ENCODE measurements at regions not wholly inside any gene's neighbourhood (a gene's known extent, or its start where the extent isn't known, plus 50 kb on each side); places are given as distances from the start of the nearest gene placed in this dataset.
"Not testable (repeated sequence)": the region's sequence is repeated elsewhere in the genome, so short reads cannot be mapped to it uniquely, and the experiment has no call there.

- H2AFZ ChIP-seq: no peak overlapping the region
These were observed 1481.5 kb downstream of the OTOL1 start for GRCh38 chr3:162978136-162978535.

GRCh38 chr3:162984746-162985145 lies 1488.1 kb downstream of the OTOL1 start:
- no peaks in the 10 kb centered on the region for H3K79me2 ChIP-seq
- H3K4me2 ChIP-seq (ENCODE audit: low read length): no peak overlapping the region
- H3K9me3 ChIP-seq (ENCODE audit: control insufficient read depth, low read length): no peaks in the 10 kb centered on the region
- H3K4me3 ChIP-seq (ENCODE audit: low read depth, low read length): no peak overlapping the region
- H3K27ac ChIP-seq: no peak overlapping the region
- H2AFZ ChIP-seq: no peak overlapping the region
- no peaks in the 10 kb centered on the region for H3K27me3 ChIP-seq (ENCODE audit: control insufficient read depth, insufficient read depth, low read length)
- H3K9ac ChIP-seq: no peak overlapping the region
- TF ChIP-seq CTCF (IDR thresholded peaks at IDR 0.05): no peak
- no peaks in the 10 kb centered on the region for H3K4me1 ChIP-seq
- no peaks in the 10 kb centered on the region for H3K36me3 ChIP-seq (ENCODE audit: control insufficient read depth, insufficient read depth, low read length)

More at GRCh38 chr3:162978136-162978535, 1481.5 kb downstream of the OTOL1 start:
- TF ChIP-seq CTCF (IDR thresholded peaks at IDR 0.05): no peak
- Histone ChIP-seq H3K27ac (no peak overlapping the region), H3K4me2 (ENCODE audit: low read length) (no peak overlapping the region), H3K9ac (no peak overlapping the region), H3K9me3 (ENCODE audit: control insufficient read depth, low read length) (no peaks in the 10 kb centered on the region), H3K4me1 (no peaks in the 10 kb centered on the region), H3K36me3 (ENCODE audit: control insufficient read depth, insufficient read depth, low read length) (no peaks in the 10 kb centered on the region), H3K79me2 (no peaks in the 10 kb centered on the region), H3K4me3 (ENCODE audit: low read depth, low read length) (no peak overlapping the region), H3K27me3 (ENCODE audit: control insufficient read depth, insufficient read depth, low read length) (no peaks in the 10 kb centered on the region)

GRCh38 chr3:162987085-162987794 lies 1490.6 kb downstream of the OTOL1 start:
- not testable (repeated sequence) for H2AFZ ChIP-seq; H3K27me3 ChIP-seq (ENCODE audit: control insufficient read depth, insufficient read depth, low read length); H3K4me1 ChIP-seq; H3K4me2 ChIP-seq (ENCODE audit: low read length); H3K79me2 ChIP-seq; H3K4me3 ChIP-seq (ENCODE audit: low read depth, low read length); H3K27ac ChIP-seq; H3K36me3 ChIP-seq (ENCODE audit: control insufficient read depth, insufficient read depth, low read length); H3K9ac ChIP-seq; H3K9me3 ChIP-seq (ENCODE audit: control insufficient read depth, low read length)

GRCh38 chr3:162992741-162993140 lies 1496.1 kb downstream of the OTOL1 start:
- H3K4me3 ChIP-seq (ENCODE audit: low read depth, low read length): no peak overlapping the region
- H3K27ac ChIP-seq: no peak overlapping the region
- no peak for TF ChIP-seq CTCF (IDR thresholded peaks at IDR 0.05)
- H3K4me2 ChIP-seq (ENCODE audit: low read length): no peak overlapping the region
- no peak overlapping the region for H3K9ac ChIP-seq
- H3K79me2 ChIP-seq: no peaks in the 10 kb centered on the region
- no peaks in the 10 kb centered on the region for H3K9me3 ChIP-seq (ENCODE audit: control insufficient read depth, low read length)
- H3K36me3 ChIP-seq (ENCODE audit: control insufficient read depth, insufficient read depth, low read length): no peaks in the 10 kb centered on the region
- no peaks in the 10 kb centered on the region for H3K4me1 ChIP-seq
- H3K27me3 ChIP-seq (ENCODE audit: control insufficient read depth, insufficient read depth, low read length): no peaks in the 10 kb centered on the region
- no peak overlapping the region for H2AFZ ChIP-seq

GRCh38 chr3:162994165-162994564 lies 1497.6 kb downstream of the OTOL1 start:
- no peaks in the 10 kb centered on the region for H3K36me3 ChIP-seq (ENCODE audit: control insufficient read depth, insufficient read depth, low read length)
- H3K4me2 ChIP-seq (ENCODE audit: low read length): no peak overlapping the region
- H3K79me2 ChIP-seq: no peaks in the 10 kb centered on the region
- no peak for TF ChIP-seq CTCF (IDR thresholded peaks at IDR 0.05)
- no peaks in the 10 kb centered on the region for H3K9me3 ChIP-seq (ENCODE audit: control insufficient read depth, low read length)
- no peak overlapping the region for H3K27ac ChIP-seq
- no peak overlapping the region for H3K4me3 ChIP-seq (ENCODE audit: low read depth, low read length)
- H3K4me1 ChIP-seq: no peaks in the 10 kb centered on the region
- H3K9ac ChIP-seq: no peak overlapping the region
- no peaks in the 10 kb centered on the region for H3K27me3 ChIP-seq (ENCODE audit: control insufficient read depth, insufficient read depth, low read length)
- no peak overlapping the region for H2AFZ ChIP-seq

Measured in parathyroid adenoma (tissue), 2 donors.